Fibroblast of lung (primary cell): ENCODE measurements at regions not wholly inside any gene's neighbourhood (a gene's known extent, or its start where the extent isn't known, plus 50 kb on each side); places are given as distances from the start of the nearest gene placed in this dataset.

Source experiments
- DNase-seq, 2 donors: peaks; one replicate each; pipeline versions ENCODE4 v3.0.0 to v3.0.0-alpha.2; 2010; ENCODE audit warnings: low read depth in 2 of 2
- H2AFZ ChIP-seq: 2 replicates; pipeline ENCODE4 v1.5.1; 2012; ENCODE audit warnings: low read length, control low read depth, inconsistent platforms
- H3K27ac ChIP-seq: 2 replicates; pipeline ENCODE4 v1.5.1; 2011; ENCODE audit warnings: low read length, control low read depth; ENCODE audit not compliant: insufficient read depth
- H3K27me3 ChIP-seq: 2 replicates; pipeline ENCODE4 v1.5.1; 2011; ENCODE audit warnings: mild to moderate bottlenecking, low read length; ENCODE audit not compliant: control insufficient read depth, insufficient read depth
- H3K36me3 ChIP-seq: 2 replicates; pipeline ENCODE4 v1.5.1; 2011; ENCODE audit warnings: low read length; ENCODE audit not compliant: control insufficient read depth, insufficient read depth
- H3K4me1 ChIP-seq: 2 replicates; pipeline ENCODE4 v1.5.1; 2011; ENCODE audit warnings: low read length; ENCODE audit not compliant: control insufficient read depth, insufficient read depth; ENCODE audit errors: extremely low read depth
- H3K4me2 ChIP-seq: 2 replicates; pipeline ENCODE4 v1.5.1; 2011; ENCODE audit warnings: low read length, control low read depth; ENCODE audit not compliant: insufficient read depth; ENCODE audit errors: extremely low read depth
- H3K4me3 ChIP-seq, 4 experiments: fragments of 200-600 bp in 1 of 4; sonication (generic) in 1 of 4; replicated peaks in 1 of 4; 2 replicates each; pipeline ENCODE4 v1.5.1; 2011 to 2016; ENCODE audit warnings: low read length in 4 of 4, low read depth in 3 of 4, mild to moderate bottlenecking in 3 of 4, control low read depth in 2 of 4, inconsistent platforms in 1 of 4, mixed read lengths in 1 of 4; ENCODE audit not compliant: insufficient read depth in 1 of 4; ENCODE audit errors: control extremely low read depth in 1 of 4
- H3K79me2 ChIP-seq: 2 replicates; pipeline ENCODE4 v1.5.1; 2012; ENCODE audit warnings: mild to moderate bottlenecking, low read length, inconsistent platforms; ENCODE audit not compliant: control insufficient read depth, insufficient read depth
- H3K9ac ChIP-seq: 2 replicates; pipeline ENCODE4 v1.5.1; 2011; ENCODE audit warnings: mild to moderate bottlenecking, low read length, control low read depth; ENCODE audit not compliant: insufficient read depth
- H3K9me3 ChIP-seq: 2 replicates; pipeline ENCODE4 v1.5.1; 2012; ENCODE audit warnings: low read depth, low read length; ENCODE audit not compliant: control insufficient read depth, insufficient read depth
- H4K20me1 ChIP-seq: 2 replicates; pipeline ENCODE4 v1.5.1; 2011; ENCODE audit warnings: low read length; ENCODE audit not compliant: control insufficient read depth, insufficient read depth; ENCODE audit errors: extremely low read depth
- CTCF ChIP-seq, 2 donors: IDR thresholded peaks in 1 of 2; conservative IDR thresholded peaks in 1 of 2; 1 replicate in 1 of 2; 2 replicates in 1 of 2; pipeline ENCODE4 v1.5.1; 2011 to 2012; ENCODE audit warnings: low read length in 2 of 2, control low read depth in 1 of 2, inconsistent platforms in 1 of 2, low read depth in 1 of 2, mild to moderate bottlenecking in 1 of 2
- EZH2 ChIP-seq: IDR thresholded peaks from 2 replicates; pipeline ENCODE4 v1.5.1; 2012; ENCODE audit warnings: low read length, control low read depth, mild to moderate bottlenecking; ENCODE audit errors: missing control alignments

GRCh38 chr7:42833411-42833810 is 78.5 kb downstream of the C7orf25 start:
- Histone ChIP-seq H3K79me2 (no peaks in the 10 kb centered on the region), H3K4me2 (no peak overlapping the region), H3K27ac (no peak overlapping the region), H3K4me3 (no peak overlapping the region), H4K20me1 (no peaks in the 10 kb centered on the region), H3K9me3 (no peaks in the 10 kb centered on the region), H3K27me3 (no peaks in the 10 kb centered on the region), H3K9ac (no peak overlapping the region), H3K36me3 (no peaks in the 10 kb centered on the region), H2AFZ (no peak overlapping the region), H3K4me1 (peaks cover 4% of the 10 kb centered on the region)
- TF ChIP-seq CTCF (conservative IDR thresholded peaks at IDR 0.05 in 1 of 2, IDR thresholded peaks at IDR 0.05 in 1 of 2; ENCODE audit: low read depth in 1 of 2, low read length in 2 of 2) (no peak), EZH2 (no peak)
- peak in 1 of 2 donors; percentile 14 for DNase-seq

DNA sequence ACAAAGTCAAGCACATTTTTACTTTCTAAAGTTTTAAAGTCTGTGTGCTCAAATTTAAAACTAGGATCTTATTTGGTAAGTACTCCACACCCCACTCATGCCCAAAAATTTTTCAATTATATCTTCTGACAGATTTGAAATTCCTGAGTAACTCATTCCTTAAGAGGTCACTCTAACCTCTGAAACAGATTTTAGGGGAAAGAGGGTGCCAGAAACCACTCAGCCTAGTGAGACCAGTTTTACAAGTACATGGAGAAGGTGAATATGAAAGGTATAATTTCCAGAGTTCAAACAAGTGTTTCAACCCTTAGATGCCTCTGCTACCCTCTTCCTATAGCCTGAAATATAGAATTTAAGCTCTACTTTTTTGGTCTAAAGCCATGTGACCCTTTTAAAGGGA is 79.2 kb downstream of the C7orf25 start:
- H3K79me2 ChIP-seq = no peaks in the 10 kb centered on the region
- no peak overlapping the region for H3K27ac ChIP-seq
- no peak for DNase-seq
- peaks cover 4% of the 10 kb centered on the region for H3K4me1 ChIP-seq
- no peak overlapping the region for H3K4me2 ChIP-seq
- no peaks in the 10 kb centered on the region for H4K20me1 ChIP-seq
- no peaks in the 10 kb centered on the region for H3K36me3 ChIP-seq
- no peaks in the 10 kb centered on the region for H3K9me3 ChIP-seq
- no peak overlapping the region for H3K9ac ChIP-seq
- H3K4me3 ChIP-seq = no peak overlapping the region
- H2AFZ ChIP-seq = no peak overlapping the region
- TF ChIP-seq CTCF (conservative IDR thresholded peaks at IDR 0.05 in 1 of 2, IDR thresholded peaks at IDR 0.05 in 1 of 2; ENCODE audit: low read depth in 1 of 2, low read length in 2 of 2) (no peak), EZH2 (no peak)
- H3K27me3 ChIP-seq = no peaks in the 10 kb centered on the region

- no peak overlapping the region for H3K27ac ChIP-seq
- no peaks in the 10 kb centered on the region for H3K36me3 ChIP-seq
- H3K9ac ChIP-seq = no peak overlapping the region
- TF ChIP-seq CTCF (conservative IDR thresholded peaks at IDR 0.05 in 1 of 2, IDR thresholded peaks at IDR 0.05 in 1 of 2; ENCODE audit: low read depth in 1 of 2, low read length in 2 of 2) = peak; percentile 79 to 92
- no peak for TF ChIP-seq EZH2
- peaks cover 4% of the 10 kb centered on the region for H3K4me1 ChIP-seq
- H3K4me3 ChIP-seq = peak overlapping the region in 1 of 4 experiments; percentile 38
- no peaks in the 10 kb centered on the region for H3K9me3 ChIP-seq
- DNase-seq = peak in 1 of 2 donors; percentile 73
- H3K4me2 ChIP-seq = peak overlapping the region; percentile 25
- H3K27me3 ChIP-seq = no peaks in the 10 kb centered on the region
- peak overlapping the region; percentile 11 for H2AFZ ChIP-seq
- no peaks in the 10 kb centered on the region for H3K79me2 ChIP-seq
- no peaks in the 10 kb centered on the region for H4K20me1 ChIP-seq
Measured at GRCh38 chr7:42831718-42832522, 80.0 kb downstream of the C7orf25 start.
